Posterior cingulate gyrus (tissue), 11 donors: ENCODE measurements at regions not wholly inside any gene's neighbourhood (a gene's known extent, or its start where the extent isn't known, plus 50 kb on each side); places are given as distances from the start of the nearest gene placed in this dataset.

Experiments used
- DNase-seq, 10 donors: peaks; one replicate each; pipeline versions ENCODE4 v3.0.0 to v3.0.0-alpha.2; 2020 to 2021; ENCODE audit warnings: mixed read lengths in 3 of 10
- intact Hi-C: fragments of 100-400 bp; cut with DNase I; formaldehyde crosslinking; loops from one replicate; pipeline ENCODE4 v1.15.1; 2023

DNA sequence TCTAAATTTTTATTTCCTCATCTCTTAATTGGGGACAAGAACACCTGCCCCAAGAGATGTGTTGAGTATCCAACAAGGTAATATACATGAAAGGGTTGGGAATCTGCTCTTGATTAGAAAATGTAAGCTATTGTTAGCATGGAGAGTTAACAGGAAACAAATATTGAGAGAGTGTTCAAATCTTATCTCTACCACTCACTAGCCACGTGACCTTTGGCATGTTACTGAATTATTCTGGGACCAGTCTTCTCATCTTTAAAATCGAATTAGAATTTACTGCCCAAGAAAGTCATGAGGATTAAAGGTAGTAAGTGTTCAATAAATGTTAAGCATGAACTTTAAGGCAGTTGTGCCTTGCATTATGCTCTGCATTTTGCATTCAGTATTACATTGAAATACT lies 184.7 kb downstream of the MID1IP1 start:
- intact Hi-C loops = loop anchor here (5.0 kb wide), 1 partner anchor 184 kb away; the partner anchor contains the start of gene MID1IP1
- no peak for DNase-seq

DNA sequence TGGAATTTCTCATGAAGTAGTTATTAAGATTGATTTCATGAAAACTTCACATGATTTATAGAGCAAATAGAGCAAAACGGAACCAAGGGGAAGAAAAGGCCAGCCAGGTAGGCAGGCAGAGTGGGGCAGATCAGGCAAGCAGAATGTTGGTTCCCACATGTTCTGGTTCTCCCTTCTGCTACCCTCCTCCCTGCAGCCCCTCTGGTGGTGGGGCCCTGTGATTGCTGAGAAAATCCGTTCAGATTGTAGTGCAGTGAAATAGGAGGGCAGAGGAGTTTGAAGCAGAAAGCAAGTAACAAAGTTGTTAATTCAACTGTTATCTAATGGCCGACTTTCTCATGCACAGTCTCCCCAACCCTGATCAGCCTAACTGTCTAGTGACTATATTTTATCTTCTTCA lies 185.3 kb downstream of the MID1IP1 start:
- intact Hi-C loops = loop anchor here (5.0 kb wide), 1 partner anchor 184 kb away; the partner anchor contains the start of gene MID1IP1
- no peak for DNase-seq

DNA sequence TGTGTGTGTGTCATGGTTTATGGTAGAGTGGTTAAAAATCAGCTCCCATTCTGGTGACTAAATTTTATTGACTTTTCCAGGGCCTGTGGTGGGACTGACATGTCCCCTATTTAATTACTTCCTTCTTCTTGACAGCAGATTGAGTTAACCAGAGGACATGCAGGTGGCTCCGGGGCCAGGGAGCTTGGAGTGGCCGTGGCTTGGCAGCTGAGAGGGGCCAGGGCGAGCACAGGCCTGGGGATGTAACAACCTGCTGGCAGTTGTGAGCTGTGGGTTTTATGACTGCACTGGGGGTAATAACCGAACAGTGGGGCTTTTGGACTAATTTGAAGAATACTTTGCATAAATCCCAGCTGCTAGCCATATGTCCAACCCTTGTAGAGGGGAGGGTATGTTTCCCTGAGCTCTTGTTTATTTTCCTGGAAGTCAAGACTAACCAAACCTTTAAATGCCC lies 186.0 kb downstream of the MID1IP1 start:
- no peak for DNase-seq
- intact Hi-C loops = loop anchor here (5.0 kb wide), 1 partner anchor 185 kb away; the partner anchor contains the start of gene MID1IP1

DNA sequence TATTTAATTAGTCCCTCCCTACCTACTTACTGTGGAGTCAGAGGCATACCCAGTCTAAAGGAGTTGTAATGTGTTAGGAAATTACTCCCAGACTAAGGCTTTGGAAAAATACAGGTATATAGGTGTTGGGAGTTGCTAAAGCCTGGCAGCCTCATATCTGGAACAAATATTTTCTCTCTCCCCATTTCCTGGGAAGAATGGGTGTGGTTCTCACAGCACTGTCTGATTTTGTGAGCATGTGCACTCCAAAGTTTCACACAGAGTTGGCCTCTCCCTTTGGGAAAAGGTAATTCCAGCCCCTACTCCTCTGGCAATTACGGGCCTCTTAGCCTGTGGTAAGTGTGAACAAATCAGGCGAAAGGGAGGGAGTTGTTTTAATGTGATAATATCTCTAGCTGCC lies 187.0 kb downstream of the MID1IP1 start:
- intact Hi-C loops = loop anchor here (5.0 kb wide), 1 partner anchor 186 kb away; the partner anchor contains the start of gene MID1IP1
- no peak for DNase-seq

DNA sequence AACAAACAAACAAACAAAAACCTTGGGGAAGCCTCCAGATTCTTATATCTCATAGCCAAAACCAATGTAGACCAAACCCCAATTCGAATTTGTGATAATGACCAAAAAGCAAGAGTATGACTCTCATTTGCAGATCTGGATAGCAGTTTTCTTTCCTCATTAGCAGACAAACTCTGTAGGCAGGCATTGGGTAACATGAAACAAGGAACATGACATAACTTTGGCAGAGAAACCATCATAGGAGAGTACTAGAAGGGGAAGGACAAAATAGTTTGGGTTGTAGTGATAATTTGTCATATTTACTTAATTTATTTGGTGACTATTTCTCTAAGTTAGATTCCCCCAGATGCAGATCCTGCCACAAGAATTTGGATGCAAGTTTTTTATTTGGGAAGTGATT lies 187.8 kb downstream of the MID1IP1 start:
- DNase-seq = no peak
- intact Hi-C loops = loop anchor here (5.0 kb wide), 1 partner anchor 187 kb away; the partner anchor contains the start of gene MID1IP1

GRCh38 chrX:38991656-38992440 lies 190.6 kb downstream of the MID1IP1 start:
- intact Hi-C loops = no loop called here
- no peak for DNase-seq

GRCh38 chrX:38992441-38993096 lies 191.3 kb downstream of the MID1IP1 start:
- DNase-seq = no peak
- intact Hi-C loops = no loop called here

GRCh38 chrX:38993500-38993899 lies 192.2 kb downstream of the MID1IP1 start:
- no peak for DNase-seq
- intact Hi-C loops = no loop called here

DNA sequence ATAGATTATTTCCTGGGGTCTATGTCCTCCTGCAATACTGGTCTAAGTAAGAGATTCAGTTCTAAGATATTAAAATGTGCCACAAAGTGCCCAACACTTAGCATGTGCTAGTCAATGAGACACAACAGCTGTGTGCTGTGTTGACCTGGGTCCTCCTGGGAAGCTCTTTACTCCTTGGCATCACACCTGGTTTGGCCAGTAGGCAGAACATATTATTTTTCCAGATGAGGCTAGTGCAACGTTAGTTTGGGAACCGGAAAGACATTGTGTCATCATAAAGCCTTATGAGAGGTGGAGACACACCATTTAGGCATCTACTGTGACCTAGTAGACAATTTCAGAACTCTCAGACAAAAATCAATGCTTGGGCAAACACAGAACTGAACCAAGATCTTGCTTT lies 197.8 kb downstream of the MID1IP1 start:
- DNase-seq = no peak
- intact Hi-C loops = no loop called here

DNA sequence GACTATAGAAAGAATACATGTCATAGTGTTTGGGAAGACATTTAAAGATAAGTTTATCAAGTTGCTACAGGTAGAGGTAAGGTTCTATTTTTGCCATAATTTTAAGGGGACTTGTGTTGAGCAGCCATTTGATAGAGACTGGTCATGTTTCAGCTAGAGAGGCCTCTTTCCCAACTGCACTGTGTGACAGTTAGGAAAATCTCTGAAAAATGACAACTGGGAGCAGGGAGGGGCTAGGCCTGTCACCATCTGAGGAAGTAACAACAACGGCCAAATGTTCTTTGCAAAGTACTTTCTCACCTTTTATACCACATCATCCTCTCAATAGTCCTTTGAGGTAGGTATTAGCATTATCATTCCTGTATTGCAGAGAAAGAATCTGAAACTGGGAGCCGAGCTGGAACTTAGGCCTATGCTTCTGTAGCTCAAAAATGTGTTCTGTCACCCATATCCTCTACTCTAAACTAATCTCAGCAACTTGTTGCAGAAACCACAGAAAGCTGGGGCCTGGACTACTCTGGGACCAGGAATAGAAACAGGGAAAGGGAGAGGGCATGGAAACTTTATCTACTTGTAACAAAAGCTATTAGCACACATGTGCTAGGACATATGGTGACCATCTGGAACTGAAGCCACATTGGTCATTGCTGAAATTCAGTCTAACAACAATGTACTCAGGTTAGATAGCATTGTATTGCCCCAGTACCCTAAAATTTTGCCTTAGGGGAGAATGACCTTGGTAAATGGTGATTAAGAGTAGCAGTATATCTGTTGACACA lies 198.9 kb downstream of the MID1IP1 start:
- DNase-seq = no peak
- intact Hi-C loops = no loop called here

DNA sequence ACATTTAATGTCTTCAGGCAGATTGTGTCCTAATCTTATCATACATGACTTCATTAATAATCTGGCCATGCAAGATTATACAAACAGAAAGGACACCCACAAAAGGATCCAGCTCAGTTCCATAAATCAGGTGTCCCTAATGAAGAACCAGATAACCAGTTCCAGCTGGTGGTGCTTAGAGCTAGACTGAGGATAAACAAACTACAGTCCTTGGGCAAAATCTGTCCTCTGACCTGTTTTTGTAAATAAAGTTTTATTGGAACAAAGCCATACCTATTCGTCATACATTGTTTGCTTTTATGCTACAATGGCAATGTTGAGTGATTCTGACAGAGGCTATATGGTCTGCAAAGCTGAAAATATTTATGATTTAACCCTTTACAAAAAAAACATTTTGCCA lies 199.5 kb downstream of the MID1IP1 start:
- DNase-seq = no peak
- intact Hi-C loops = no loop called here

GRCh38 chrX:39002466-39002865 lies 201.2 kb downstream of the MID1IP1 start:
- intact Hi-C loops = no loop called here
- no peak for DNase-seq

DNA sequence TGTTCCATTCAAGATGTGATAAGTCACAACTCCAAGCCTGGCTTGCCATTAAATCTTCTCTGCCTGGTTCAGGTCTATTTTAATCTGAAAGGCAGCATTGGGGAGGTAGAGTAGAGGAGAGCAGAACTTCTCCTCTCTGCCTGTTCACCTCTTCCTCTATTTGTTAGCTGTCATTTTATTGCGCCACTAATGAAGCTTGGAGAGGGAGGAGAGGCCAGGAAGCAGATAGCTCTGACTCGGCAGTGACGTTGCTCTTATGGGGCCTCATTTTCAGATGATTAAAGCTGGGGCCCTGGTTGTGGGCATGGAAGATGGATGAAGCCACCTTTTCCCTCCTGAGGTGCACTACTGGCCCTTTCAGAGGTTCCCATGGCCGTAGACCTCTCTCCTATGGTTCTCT lies 207.3 kb downstream of the MID1IP1 start:
- no peak for DNase-seq

GRCh38 chrX:39011454-39012221 lies 210.4 kb downstream of the MID1IP1 start:
- intact Hi-C loops = no loop called here
- no peak for DNase-seq

More for the DNA sequence above, 207.3 kb downstream of the MID1IP1 start:
- intact Hi-C loops = no loop called here

DNA sequence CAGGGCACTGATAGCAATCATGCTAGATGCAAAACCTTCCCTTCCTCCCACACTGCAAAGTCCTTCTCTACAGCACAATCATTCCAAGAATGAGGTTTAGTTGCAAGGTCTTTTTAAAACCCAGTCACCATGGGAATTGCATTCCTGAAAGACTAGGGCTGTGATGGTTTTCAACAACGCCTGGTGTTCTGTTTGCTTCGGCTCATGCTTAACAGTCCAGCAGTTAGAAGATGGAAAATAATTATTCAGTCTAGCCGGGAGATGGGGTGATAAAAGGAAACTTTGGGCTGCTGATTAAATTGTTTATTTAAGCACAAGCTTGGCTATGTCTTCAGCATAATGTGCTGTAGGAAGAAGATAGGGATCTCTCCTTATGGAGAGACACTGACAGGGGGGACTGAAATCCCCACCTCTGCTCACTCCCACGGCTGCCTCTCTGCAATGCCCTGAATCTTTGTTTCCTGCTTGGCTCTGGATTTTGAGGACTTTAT lies 211.4 kb downstream of the MID1IP1 start:
- no peak for DNase-seq
- intact Hi-C loops = no loop called here

DNA sequence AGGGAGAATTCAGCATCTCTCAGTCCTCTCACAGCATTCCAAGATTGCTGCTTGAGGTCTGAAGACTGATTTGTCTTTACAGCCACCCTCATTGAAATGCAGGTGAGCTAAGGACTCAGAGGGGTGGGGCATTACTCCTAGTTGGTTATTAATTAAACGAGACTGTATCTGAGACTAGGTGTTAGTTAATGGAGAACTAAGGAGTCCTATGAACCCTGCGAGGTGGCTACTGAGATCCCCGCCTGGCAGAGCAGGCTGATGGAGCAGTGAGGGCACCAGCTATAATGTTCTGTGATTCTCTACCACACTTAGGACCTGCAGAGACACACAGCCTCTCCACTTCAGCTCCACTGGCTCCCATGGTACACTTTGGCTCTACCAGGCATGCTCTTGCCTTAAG lies 215.3 kb downstream of the MID1IP1 start:
- intact Hi-C loops = no loop called here
- DNase-seq = no peak

DNA sequence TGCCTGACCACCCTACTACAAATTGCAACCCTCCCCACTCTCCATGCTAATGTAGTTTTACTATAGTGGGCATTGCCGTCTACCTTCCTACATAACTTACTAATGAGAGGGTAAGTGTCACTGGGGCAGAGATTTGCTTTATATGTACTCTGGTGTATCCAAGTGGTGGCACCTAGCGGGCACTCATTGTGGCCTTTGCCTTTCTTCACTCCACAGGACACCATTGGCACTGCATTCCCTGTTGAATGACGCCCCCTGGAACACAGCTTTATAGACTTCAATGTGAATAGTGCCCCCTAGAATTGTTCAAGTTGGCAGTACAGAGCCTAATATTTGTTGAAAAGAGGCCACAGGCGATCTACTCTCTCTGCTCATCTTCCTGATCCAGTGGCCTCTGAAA lies 215.8 kb downstream of the MID1IP1 start:
- no peak for DNase-seq
- intact Hi-C loops = no loop called here

DNA sequence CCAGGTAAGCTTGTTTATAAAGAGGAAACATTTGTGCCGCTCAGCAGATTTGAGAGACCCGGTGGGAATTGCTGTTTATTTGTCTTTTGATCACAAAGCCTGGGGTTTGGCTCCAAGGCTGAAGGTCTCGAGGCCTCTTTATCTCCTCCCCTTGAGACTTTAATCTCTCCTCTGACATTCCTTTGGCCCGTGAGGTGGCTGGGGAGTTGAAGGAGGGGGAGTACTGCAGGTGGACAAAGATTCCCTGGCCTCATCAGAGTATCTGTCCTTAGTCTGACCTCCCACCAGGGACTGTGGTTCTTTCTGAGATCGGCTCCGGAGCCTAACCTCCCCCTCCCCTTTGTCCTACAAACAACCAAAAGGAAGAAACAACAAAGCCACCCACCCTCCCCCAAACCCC lies 216.5 kb downstream of the MID1IP1 start:
- intact Hi-C loops = no loop called here
- DNase-seq = no peak

DNA sequence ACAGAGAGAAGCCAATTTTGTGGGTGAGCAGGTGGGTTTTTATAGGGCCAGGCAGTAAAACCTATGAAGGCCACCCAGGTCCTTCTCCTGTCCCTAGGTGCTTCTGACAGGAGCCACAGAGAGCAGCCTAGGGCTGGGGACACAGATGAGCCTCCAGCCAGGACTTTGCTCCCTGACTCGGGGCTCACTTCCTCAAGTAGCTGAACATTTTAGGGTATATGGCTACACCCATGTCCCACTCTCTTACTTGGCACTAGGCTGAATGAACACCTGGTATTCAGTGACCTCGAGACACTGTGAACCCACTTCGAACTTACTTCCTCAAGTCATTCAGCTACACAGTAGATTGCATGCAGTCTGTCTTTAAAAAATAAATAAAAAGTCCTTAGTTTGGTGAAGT lies 217.3 kb downstream of the MID1IP1 start:
- DNase-seq = no peak
- intact Hi-C loops = no loop called here

DNA sequence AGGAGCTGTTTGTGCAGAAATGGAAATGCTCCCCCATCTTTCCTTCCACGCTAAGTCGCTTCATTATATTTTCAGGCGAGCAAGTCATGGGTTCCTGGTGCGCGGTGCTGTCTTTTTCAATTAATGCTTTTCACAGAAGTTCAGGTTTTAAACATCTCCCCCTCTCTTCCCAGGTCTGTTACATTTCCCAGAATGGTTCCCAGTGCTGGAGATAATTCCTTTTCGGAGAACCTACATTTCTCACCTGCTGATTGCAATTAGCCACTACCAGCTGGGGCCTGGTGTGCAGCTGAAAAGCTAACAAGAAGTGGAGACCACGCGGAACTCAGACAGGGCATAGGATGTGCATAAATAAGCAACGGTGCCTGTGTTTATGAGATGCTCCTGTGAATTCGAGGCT lies 217.8 kb downstream of the MID1IP1 start:
- DNase-seq = no peak
- intact Hi-C loops = no loop called here
